ENCODE measurements at regions not wholly inside any gene's neighbourhood (a gene's known extent, or its start where the extent isn't known, plus 50 kb on each side); places are given as distances from the start of the nearest gene placed in this dataset.

- TF ChIP-seq EP300 (IDR thresholded peaks at IDR 0.05; ENCODE audit: borderline replicate concordance) (no peak), FOXM1 (IDR thresholded peaks at IDR 0.05; ENCODE audit: borderline replicate concordance, low read depth) (no peak), RAD21 (IDR thresholded peaks at IDR 0.05; ENCODE audit: low read depth) (no peak), TAF1 (IDR thresholded peaks at IDR 0.05; ENCODE audit: low read depth) (no peak), TCF12 (IDR thresholded peaks at IDR 0.05; ENCODE audit: low read depth) (no peak), CREB1 (IDR thresholded peaks at IDR 0.05; ENCODE audit: low read depth) (no peak)
- TF ChIP-seq, protein P1, sequence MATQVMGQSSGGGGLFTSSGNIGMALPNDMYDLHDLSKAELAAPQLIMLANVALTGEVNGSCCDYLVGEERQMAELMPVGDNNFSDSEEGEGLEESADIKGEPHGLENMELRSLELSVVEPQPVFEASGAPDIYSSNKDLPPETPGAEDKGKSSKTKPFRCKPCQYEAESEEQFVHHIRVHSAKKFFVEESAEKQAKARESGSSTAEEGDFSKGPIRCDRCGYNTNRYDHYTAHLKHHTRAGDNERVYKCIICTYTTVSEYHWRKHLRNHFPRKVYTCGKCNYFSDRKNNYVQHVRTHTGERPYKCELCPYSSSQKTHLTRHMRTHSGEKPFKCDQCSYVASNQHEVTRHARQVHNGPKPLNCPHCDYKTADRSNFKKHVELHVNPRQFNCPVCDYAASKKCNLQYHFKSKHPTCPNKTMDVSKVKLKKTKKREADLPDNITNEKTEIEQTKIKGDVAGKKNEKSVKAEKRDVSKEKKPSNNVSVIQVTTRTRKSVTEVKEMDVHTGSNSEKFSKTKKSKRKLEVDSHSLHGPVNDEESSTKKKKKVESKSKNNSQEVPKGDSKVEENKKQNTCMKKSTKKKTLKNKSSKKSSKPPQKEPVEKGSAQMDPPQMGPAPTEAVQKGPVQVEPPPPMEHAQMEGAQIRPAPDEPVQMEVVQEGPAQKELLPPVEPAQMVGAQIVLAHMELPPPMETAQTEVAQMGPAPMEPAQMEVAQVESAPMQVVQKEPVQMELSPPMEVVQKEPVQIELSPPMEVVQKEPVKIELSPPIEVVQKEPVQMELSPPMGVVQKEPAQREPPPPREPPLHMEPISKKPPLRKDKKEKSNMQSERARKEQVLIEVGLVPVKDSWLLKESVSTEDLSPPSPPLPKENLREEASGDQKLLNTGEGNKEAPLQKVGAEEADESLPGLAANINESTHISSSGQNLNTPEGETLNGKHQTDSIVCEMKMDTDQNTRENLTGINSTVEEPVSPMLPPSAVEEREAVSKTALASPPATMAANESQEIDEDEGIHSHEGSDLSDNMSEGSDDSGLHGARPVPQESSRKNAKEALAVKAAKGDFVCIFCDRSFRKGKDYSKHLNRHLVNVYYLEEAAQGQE (IDR thresholded peaks at IDR 0.05; ENCODE audit: low read depth): no peak
These were observed 321.4 kb upstream of the TNRC6C start for GRCh38 chr17:77636835-77637817.

All from Ishikawa (cell line).